NCI-H748 (cell line): ENCODE measurements at regions not wholly inside any gene's neighbourhood (a gene's known extent, or its start where the extent isn't known, plus 50 kb on each side); places are given as distances from the start of the nearest gene placed in this dataset.

Experiments used
- DNase-seq: peaks from one replicate; lab custom pipeline; 2025; ENCODE audit not compliant: unreplicated experiment; lab: John Stamatoyannopoulos, UW

DNA sequence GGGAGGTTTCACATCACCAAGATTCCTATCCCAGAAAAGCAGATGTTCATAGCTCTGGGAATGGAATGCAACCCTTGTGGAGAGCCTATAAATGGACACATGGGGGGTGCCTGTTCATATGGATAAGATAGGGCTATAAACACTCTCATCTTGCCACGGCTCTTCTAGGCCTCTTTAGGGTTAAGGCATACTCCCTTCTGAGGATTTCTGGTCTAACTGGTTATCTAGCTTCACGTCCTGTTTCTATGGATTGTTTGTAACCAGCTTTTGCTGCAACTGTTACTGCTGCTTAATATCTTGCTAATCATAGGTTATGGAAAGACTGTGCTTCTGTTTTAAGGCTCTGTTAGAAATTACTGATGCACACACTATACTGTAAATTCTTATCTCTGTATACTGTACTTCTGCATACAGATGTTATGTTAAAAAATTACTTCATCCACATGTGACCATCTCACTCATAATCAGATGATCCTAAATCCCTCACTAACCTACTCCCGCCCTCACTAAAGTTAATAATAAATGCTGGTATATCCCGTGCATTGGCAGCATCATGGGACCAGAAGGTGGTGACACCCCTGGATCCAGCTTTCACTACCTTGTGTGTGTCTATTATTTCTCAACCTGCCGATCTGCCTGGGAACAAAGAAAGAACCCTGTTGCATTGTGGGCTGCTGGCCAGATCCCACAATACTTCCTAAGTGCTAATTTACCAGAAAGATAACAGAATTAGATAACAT is 68.7 kb downstream of the PRKAB2 start:
- peak; percentile 51 for DNase-seq

DNA sequence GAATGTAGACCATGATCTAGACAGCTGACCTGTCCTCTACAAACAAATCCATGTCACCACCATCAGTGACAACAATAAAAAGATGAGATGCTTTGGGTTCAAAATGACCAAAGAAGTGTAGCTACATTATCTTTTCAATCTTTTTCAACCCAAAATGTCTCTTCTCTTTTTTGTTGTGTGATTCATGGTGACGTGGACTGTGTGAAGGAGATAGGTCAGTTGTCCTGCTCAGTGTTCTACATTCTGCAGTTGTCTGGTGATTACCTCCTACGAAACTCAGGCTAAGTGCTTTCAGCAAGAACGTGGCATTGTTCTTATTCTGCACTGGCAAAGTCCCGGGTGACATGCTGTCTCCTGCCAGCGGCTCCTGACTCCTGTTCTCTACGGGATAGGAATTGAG is 73.1 kb downstream of the PRKAB2 start:
- DNase-seq = no peak

DNA sequence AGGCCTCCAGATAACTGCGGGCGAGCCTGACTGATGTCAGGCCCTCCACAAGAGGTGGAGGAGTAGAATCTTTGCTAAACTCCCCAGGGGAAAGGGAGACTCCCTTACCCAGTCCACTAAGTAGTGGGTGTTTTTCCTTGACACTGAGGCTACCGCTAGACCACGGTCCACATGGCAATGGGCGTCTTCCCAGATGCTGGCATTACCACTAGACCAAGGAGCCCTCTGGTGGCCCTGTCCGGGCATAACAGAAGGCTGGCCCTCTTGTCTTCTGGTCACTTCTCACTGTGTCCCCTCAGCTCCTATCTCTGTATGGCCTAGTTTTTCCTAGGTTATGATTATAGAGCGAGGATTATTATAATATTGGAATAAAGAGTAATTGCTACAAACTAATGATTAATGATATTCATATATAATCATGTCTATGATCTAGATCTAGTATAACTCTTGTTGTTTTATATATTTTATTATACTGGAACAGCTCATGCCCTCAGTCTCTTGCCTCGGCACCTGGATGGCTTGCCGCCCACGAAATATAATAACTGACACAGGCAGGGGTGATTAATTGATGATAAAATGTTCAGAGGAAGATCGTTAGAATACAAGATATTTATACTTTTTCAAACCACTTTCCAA is 73.8 kb downstream of the PRKAB2 start:
- DNase-seq = peak; percentile 62

DNA sequence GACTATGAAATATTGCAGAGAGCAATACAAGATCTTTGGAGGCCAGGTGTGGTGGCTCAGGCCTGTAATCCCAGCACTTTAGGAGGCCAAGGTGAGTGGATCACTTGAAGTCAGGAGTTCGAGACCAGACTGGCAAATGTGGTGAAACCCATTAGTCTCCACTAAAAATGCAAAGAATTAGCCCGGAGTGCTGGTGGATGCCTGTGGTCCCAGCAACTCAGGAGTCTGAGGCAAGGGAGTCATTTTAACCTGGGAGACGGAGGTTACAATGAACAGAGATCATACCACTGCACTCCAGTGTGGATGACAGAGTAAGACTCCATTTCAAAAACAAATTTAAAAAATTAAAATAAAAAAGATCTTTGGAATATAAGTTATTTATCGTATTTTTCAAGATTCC is 76.6 kb downstream of the PRKAB2 start:
- no peak for DNase-seq

DNA sequence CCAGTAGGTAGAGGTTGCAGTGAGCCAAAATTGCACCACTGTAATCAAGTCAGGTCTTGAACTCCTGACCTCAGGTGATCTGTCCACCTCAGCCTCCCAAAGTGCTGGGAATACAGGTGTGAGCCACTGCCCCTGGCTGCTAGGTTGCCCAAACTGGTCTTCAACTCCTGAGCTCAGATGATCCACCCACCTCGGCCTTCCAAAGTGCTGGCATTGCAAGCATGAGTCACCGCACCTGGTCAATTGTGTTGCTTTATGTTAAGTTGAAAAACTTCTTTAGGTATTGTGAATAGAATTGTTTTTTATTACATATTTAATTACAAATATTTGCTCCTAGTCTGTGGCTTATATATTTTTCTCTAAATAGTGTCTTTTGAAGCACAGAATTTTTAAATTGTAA is 80.5 kb downstream of the PRKAB2 start:
- DNase-seq = no peak

DNA sequence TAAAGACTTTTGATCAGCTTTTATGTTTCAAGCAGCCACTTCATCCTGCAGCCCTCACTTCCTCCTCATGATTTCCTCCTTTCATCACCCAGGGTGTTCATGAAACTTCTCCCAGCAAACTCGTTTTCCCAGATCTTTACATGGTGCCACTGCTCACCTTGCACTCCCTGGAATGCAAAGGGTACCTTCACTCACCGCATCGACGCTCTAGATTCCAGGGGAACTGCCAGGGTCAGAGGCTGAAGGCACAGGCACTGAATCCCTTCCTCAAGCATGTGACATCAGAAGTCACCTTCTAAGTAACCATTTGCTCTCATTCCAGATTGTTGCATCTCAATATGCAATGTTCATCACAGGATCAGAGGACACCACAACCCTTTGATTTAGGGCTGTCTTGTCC is 82.8 kb downstream of the PRKAB2 start:
- no peak for DNase-seq

DNA sequence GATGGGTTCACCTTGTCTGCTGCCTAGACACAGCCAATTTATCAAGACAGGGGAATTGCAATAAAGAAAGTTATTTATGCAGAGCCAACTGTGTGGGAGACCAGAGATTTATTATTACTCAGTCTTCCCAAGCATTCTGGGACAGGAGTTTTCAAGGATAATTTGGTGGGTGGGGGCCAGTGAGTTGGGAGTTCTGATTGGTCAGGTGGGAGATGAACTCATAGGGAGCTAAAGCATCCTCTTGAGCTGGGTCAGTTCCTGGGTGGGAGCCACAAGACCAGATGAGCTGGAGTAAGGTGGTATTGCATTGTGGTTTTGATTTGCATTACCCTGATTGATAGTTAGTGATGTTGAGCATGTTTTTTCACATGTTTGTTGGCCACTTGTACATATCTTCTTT is 86.1 kb downstream of the PRKAB2 start:
- no peak for DNase-seq

DNA sequence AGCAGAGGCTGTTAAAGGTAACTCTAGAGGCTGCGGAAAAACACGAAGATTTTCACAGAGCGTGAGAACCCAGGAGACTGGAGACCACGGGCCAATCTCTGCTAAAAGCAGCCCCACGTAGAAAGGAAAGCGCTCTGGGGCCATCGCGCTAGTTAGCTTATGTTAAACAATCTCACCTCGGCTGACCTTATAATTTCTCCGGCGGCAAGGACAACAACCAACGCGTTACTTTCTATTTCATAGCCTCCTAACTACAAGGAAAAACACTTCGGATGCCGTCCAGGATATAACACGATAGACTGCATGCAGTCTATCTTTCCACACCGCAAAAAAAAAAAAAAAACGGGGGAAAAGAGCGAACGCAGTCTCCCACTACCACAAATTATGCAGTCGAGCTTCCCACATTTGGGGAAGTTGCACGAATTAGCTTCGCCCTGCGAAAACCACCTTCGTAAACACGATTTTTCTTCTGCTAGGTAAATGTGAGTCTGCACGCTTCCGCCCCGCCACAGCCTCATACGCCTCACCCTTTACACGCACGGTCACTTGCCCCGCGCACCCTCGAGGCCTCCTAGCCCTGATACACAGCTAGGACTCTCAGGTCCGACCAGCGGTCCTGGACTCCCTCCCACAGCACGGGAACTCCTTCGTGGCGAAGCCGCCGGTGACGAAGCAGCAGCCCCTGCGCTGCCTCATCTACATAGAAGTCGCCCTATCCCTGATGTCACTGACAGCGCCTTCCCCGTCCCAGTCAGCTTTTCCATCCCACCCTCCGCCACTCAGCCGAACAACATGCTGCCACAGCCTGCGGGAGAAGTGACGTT is 87.8 kb downstream of the PRKAB2 start:
- DNase-seq = peak; percentile 97

DNA sequence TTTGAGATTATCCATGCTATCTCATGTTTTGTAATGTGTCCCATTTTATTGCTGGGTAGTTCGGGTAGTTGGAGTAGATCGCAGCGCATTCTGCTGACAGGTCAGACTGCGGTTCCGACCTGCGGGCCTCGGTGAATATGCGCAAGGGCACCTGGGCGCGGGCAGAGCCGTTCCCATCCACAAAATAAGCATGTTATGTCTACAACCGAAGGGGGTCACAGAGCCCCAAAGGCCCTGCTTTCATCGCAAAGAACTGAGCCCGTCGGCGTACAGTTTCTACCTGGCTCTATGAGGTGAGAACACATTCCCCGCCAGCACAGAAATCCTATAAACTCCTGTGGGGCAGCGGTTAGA is 88.4 kb downstream of the PRKAB2 start:
- DNase-seq = no peak

DNA sequence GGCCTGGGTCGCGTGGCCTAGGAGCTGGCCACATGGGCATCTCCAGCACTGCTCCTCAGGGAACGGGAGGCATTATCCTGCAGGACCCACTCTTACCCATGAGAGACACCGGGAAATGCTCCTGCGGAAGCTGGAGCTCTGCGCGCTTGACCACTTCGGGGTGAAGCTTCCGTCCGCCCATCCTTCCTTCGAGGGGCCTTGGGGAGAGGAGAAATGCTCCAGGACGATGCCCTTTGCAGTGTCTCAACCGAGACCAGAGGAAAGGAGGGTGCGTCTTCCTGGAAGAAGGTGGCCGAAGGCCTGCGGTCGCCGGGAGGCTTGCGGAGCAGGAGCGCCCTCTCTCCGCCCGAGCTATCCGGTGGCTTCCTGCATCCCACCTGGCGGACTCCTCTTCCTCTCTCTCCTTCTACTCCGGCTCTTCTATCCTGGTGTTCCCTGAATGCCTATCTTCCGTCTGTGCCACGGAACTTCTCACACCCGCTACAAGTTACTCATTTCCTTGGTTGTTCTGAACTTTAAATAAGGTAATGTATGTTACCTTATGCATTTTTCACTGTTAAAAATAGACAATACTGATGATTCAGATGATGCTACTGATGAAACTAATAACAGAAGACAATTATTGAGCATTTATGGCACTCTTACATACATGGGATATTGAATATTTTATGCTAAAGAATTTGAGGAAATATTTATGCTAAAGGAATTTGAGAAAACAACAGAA is 91.4 kb downstream of the PRKAB2 start:
- no peak for DNase-seq

DNA sequence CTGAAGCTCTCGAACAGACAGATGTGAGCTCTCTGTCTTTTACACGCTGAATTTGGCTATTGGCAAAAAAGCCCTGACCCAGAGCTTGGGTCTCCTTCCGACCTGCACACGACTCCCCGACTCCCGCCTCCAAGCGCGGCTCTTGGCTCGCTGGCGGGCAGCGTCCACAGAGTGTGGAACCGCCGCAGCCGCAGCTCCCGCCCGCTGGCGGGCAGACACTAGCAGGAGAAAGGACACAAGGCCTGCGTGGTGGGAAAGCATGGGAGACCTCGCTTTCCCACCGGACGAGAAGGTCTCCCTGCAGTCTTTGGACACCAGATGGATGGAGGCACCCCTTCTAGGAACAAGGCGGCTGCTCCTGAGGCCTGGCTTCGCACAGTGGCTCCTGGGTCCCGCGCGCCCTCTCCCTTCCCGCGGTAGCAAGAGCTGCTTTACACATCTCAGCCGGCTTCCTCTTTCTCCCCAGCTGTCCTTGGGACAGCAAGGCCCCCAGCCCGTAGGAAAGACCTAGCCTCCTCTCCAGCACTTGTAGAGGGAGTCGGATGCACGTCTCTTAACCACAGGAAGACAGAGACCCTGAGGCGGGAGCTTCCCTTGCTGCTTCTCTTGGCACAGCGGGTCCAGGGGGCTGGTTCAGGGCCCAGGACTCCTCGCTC is 92.1 kb downstream of the PRKAB2 start:
- DNase-seq = no peak

DNA sequence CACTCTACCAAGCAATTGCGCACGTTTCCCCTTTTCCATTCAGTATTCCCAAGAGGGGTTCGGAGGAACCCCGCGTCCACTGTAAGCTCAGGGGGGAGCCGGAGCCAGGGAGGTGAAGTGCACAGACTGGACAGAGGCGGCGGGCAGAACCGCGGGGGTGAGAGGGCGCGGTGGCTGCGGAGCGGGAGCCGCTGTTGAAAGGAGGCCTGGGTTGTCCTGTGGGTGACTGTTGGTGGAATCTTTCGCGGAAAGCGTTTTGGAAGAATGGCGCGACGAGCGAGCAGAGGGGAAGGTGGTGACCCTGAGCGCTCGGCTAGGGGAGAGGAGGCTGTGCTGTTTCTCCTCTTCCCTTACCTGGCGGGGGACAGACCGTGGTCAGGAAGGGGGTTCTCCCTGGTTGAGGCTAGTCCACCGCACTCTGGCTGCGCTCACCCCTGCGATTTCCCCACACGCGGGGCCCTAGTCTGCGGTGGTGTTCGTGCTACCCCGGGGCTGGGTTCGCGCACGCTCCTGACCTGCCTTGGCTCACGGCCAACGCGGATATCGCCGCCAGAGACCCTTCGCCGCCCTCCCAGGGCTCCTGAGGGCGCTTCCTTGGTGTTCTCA is 92.8 kb downstream of the PRKAB2 start:
- DNase-seq = no peak

DNA sequence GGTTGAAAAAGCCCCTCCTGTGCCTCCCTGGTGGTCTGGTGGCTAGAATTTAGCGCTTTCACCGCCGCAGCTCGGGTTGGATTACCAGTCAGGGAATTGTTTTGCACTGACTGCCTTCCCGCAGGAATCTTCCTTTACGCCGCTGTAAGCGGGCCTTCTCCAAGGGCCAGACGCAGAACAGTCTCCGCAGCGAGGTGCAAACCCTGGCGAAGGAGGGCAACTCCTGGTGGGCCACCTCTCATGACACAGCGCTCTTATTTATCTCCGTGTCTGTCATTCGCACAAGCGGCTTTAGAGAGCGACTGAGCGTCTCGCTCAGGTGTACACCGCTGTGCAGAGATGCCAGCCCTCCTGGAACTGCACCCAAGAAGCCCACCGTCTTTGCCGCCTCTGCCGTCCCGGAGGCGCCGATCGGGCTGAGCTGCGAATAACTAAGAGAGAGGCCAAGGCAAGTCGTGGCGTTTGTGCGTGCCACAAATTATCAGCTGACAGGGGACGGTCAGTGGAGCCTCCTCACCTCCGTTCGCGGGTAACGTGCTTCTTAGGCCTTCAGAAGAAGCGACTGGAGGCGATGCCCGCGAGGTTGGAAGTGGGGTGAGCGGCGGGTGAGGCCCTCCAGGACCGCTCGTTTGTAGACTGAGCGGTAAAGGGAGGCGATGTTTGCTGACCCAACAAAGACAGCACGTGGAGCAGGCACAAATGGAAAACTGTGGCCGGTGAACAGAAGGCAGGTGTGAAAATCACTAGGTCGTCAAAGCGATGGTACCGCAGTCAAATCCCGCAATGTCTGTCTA is 93.5 kb downstream of the PRKAB2 start:
- no peak for DNase-seq

DNA sequence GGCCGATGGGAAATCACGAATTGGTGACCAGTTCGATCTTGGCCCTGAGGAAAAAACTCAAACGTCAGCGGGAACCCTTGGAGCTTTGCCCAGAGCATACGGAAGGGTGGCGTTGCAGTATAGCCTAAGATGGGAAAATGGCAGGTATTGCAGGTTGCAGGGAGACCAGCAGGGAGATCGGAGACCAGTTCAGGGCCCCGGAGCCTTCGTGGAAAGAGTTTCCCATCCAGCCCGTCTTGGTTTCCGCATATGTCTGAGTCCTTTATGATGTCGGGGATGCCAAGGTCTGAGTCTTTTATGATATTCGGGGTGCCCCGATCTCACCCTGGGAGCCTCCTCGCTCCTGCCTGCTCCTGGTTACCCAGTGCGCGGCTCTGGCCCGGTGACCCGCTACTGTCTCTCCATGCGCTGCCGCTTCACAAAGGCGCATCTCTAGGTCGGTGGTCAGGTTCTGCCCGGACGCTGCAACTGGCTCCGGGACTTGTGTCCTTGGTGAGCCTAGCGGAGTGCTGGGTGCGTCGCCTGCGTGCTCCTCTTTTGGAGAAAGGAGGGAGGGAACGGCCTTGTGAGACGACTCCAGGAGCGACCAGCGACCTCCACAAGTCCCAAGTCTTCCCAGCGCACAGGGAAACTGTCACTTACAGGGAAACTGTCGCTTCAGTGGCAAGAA is 94.2 kb downstream of the PRKAB2 start:
- no peak for DNase-seq

DNA sequence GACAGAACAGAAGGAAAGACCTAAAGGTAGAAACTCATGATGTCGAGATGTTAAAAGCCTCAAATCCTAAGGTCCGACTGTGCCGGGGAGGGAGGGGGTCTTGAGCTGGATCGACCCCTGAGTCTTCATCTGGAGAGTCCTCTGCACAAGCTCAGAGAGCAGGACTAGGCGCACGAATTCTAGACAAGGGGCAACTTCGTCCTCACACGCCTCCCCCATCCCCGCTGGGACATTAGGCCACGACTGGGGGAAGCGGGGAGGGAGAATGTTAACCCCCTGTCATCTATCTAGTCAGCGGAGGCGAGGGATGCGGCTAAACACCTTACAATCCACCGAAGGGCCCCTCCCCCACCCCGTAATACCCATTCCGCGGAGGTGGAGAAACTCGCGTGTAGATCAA is 94.7 kb downstream of the PRKAB2 start:
- no peak for DNase-seq

DNA sequence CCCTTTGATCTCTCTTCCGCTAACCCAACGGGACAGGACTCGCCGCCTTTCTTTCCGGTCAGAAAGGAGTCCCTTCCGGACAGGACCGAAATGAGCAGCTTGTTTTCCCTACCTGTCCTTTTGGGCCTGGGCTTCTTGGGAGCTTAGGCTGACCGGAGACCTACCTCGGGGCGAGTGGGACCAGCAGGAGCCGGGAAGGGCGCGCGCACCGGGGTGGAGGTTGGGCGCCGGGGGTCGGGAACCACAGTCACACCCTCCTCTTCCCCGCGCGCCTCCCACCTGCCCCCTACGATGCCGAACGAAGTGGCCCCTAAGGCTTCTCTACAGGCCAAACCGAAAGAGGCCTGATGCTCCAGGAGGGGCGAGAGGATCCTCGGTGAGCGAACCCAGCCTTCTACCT is 95.2 kb downstream of the PRKAB2 start:
- no peak for DNase-seq

DNA sequence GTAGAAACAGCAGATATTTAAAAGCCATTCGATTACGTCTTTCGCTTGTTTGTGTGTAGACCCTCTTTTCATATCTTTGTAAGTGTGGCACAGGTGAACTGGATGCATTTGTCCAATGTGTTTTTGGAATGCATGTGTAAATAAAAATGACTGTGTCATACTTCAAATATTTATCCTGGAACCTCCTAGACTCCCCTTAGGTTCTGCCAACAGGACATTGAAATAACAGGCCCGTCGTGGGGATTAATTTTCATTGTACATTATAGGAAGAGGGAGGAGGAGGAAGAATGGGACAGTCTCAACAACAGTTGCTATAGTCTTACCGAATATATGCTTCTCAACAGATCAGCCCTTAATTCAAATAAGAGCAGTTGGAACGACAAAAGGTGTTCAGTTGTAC is 95.8 kb downstream of the PRKAB2 start:
- DNase-seq = no peak

DNA sequence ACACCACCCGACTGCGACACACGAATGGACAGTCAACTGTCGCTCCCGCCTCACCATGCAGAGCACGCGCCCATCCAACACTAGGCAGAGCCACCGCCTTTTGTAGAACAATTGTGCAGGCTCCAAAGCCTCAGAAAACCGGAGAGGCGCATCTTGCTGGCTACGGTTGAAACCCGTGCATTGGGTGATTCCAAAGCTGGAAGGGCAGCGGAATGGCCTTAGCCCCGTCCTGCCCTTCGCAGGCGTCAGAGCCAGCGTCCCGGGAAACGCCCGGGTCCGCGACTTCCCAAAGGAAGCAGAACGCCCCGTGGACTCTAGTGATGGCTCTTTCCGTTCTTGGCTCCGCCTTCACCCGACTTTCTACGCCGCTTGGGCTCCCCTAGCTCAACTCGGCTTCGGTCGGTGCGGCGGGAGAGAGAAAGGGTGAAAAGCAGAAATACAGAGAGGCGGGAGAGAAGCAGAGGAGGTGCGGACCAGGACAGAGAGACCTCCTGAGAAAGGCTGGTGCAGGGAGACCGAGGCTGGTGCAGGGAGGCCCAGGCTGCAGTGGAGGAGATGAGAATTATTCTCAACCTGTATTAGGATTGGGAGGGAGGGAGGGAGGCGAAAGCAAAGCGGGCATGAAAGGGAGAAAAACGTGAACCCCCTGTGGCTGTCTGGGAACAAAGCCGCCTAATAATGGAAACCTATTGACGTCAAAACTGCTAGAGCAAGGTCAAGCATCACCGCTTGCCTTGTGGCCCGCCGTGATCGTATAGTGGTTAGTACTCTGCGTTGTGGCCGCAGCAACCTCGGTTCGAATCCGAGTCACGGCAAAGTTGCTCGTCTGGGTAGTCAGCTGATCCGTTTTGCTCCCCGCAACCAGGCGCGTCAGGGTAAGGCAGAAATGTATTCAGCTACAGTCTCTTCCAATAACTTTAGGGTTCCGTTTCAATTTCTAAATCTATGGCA is 99.5 kb downstream of the PRKAB2 start:
- no peak for DNase-seq
